Peyer's patch (tissue), 4 donors: ENCODE measurements at regions not wholly inside any gene's neighbourhood (a gene's known extent, or its start where the extent isn't known, plus 50 kb on each side); places are given as distances from the start of the nearest gene placed in this dataset.
A peak's percentile ranks its signal among the peaks of the same experiment; 100 is the strongest.

ENCODE experiments used
- DNase-seq, 3 donors: peaks; one replicate each; pipeline ENCODE4 v3.0.0-alpha.2; 2017 to 2019
- H3K27ac ChIP-seq, 4 donors: fragments of 200-600 bp; sonication (generic); one replicate each; pipeline ENCODE4 v1.5.1; 2016 to 2019
- H3K27me3 ChIP-seq, 2 donors: fragments of 200-600 bp; sonication (generic); one replicate each; pipeline ENCODE4 v1.5.1; 2019
- H3K36me3 ChIP-seq, 3 donors: fragments of 200-600 bp; sonication (generic); one replicate each; pipeline ENCODE4 v1.5.1; 2016 to 2019
- H3K4me1 ChIP-seq, 4 donors: fragments of 200-600 bp; sonication (generic); one replicate each; pipeline ENCODE4 v1.5.1; 2016 to 2019
- H3K4me3 ChIP-seq, 4 donors: fragments of 200-600 bp; sonication (generic); 1 replicate in 3 of 4; 2 replicates in 1 of 4; pipeline ENCODE4 v1.5.1; 2016 to 2019; ENCODE audit warnings: mild to moderate bottlenecking in 1 of 4
- H3K9me3 ChIP-seq, 4 donors: fragments of 200-600 bp; sonication (generic); one replicate each; pipeline ENCODE4 v1.5.1; 2016 to 2019; ENCODE audit warnings: mild to moderate bottlenecking in 1 of 4
- CTCF ChIP-seq, 6 experiments: fragments of 450-650 bp in 4 of 6; fragments of 200-600 bp in 2 of 6; sonication (generic) in 1 of 6; IDR thresholded peaks; one replicate each; pipeline ENCODE4 v1.5.1; 2017 to 2019; ENCODE audit warnings: antibody characterized with exemption in 6 of 6, mild to moderate bottlenecking in 3 of 6, moderate library complexity in 1 of 6
- POLR2A ChIP-seq, 2 donors: fragments of 450-650 bp; IDR thresholded peaks; one replicate each; pipeline ENCODE4 v1.5.1; 2017; ENCODE audit warnings: antibody characterized with exemption in 2 of 2, mild to moderate bottlenecking in 2 of 2, moderate library complexity in 2 of 2

- H3K36me3 ChIP-seq: no peaks in the 10 kb centered on the region
- TF ChIP-seq CTCF (IDR thresholded peaks at IDR 0.05) (no peak), POLR2A (IDR thresholded peaks at IDR 0.05) (no peak)
- peak overlapping the region in 1 of 4 donors; percentile 74 for H3K27ac ChIP-seq
- H3K4me1 ChIP-seq: no peaks in the 10 kb centered on the region
- no peaks in the 10 kb centered on the region for H3K27me3 ChIP-seq
- H3K4me3 ChIP-seq: no peak overlapping the region
- H3K9me3 ChIP-seq: no peaks in the 10 kb centered on the region
- DNase-seq: no peak
These were observed 201.6 kb upstream of the SVIL start for GRCh38 chr10:29836396-29836795.

GRCh38 chr10:29835055-29835454 is 200.3 kb upstream of the SVIL start:
- H3K4me1 ChIP-seq: no peaks in the 10 kb centered on the region
- H3K9me3 ChIP-seq: no peaks in the 10 kb centered on the region
- H3K27ac ChIP-seq: peak overlapping the region in 1 of 4 donors; percentile 39
- no peak overlapping the region for H3K4me3 ChIP-seq
- no peaks in the 10 kb centered on the region for H3K36me3 ChIP-seq
- no peak for TF ChIP-seq CTCF (IDR thresholded peaks at IDR 0.05)
- no peak for TF ChIP-seq POLR2A (IDR thresholded peaks at IDR 0.05)
- no peak for DNase-seq
- H3K27me3 ChIP-seq: no peaks in the 10 kb centered on the region

- TF ChIP-seq CTCF (IDR thresholded peaks at IDR 0.05): no peak
- H3K36me3 ChIP-seq: no peaks in the 10 kb centered on the region
- H3K4me1 ChIP-seq: no peaks in the 10 kb centered on the region
- DNase-seq: no peak
- peak overlapping the region in 1 of 4 donors; percentile 17 for H3K27ac ChIP-seq
- no peaks in the 10 kb centered on the region for H3K9me3 ChIP-seq
- H3K4me3 ChIP-seq: no peak overlapping the region
- no peaks in the 10 kb centered on the region for H3K27me3 ChIP-seq
These were observed 196.1 kb upstream of the SVIL start for GRCh38 chr10:29830531-29831512.

- Histone ChIP-seq H3K27ac (no peak overlapping the region), H3K4me3 (no peak overlapping the region), H3K36me3 (no peaks in the 10 kb centered on the region), H3K27me3 (no peaks in the 10 kb centered on the region), H3K9me3 (no peaks in the 10 kb centered on the region), H3K4me1 (no peaks in the 10 kb centered on the region)
- no peak for DNase-seq
- TF ChIP-seq POLR2A (IDR thresholded peaks at IDR 0.05) (no peak), CTCF (IDR thresholded peaks at IDR 0.05) (no peak)
These were observed 195.0 kb upstream of the SVIL start for GRCh38 chr10:29829776-29830175.

- Histone ChIP-seq H3K4me1 (no peaks in the 10 kb centered on the region), H3K27ac (no peak overlapping the region), H3K36me3 (no peaks in the 10 kb centered on the region), H3K4me3 (no peak overlapping the region), H3K27me3 (no peaks in the 10 kb centered on the region), H3K9me3 (no peaks in the 10 kb centered on the region)
- TF ChIP-seq CTCF (IDR thresholded peaks at IDR 0.05) (no peak), POLR2A (IDR thresholded peaks at IDR 0.05) (no peak)
- no peak for DNase-seq
These were observed 194.2 kb upstream of the SVIL start for GRCh38 chr10:29828956-29829355.
